ENCODE measurements at regions not wholly inside any gene's neighbourhood (a gene's known extent, or its start where the extent isn't known, plus 50 kb on each side); places are given as distances from the start of the nearest gene placed in this dataset.

DNA sequence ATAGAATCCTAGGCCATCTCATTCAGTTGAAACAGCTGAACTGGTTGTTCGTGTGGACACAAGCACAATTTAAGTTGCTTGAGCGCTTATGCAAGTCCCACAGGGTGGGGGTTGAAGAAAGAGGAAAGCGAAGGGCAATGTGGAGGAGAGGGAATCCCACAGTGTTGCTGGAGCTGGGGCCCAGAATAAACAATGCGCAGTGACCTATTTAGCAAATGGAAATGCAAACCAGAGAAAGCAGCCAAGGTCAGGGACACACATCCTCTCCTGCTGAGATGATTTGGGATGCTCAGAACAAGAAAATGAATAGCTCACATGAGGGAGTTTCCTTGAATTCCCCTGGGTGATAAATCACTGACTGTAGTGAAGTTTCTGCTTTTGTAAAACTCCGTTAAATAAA is 838.3 kb downstream of the TLE4 start:
- ChIA-PET POLR2A (no interaction called here), CTCF (ENCODE audit: low intra/inter-chr PET ratio, low total read pairs) (no interaction called here)
- no peak overlapping the region for H3K9ac ChIP-seq (ENCODE audit: insufficient read depth, low read depth, low read length)
- DNase-seq (ENCODE audit: low spot score): no peak
- in situ Hi-C loops (cut with HindIII; ENCODE audit: extremely low pct_ligation_motif_present, low pct_unique_long_range_greater_than_20kb): no loop called here
- peaks cover 85% of the 10 kb centered on the region for H3K9me3 ChIP-seq (ENCODE audit: low read length)
- H3K36me3 ChIP-seq (replicated peaks in 1 of 2; ENCODE audit: control insufficient read depth in 1 of 2, insufficient read depth in 2 of 2, low read length in 2 of 2): no peaks in the 10 kb centered on the region
- 2% methylated on average over 5 of the region's 5 CpGs for WGBS (ENCODE audit: low lambda C conversion rate)
- no peak for TF ChIP-seq GLI4 (CRISPR knock-in tag; IDR thresholded peaks at IDR 0.05; ENCODE audit: borderline replicate concordance)
- no peak for TF ChIP-seq ZFP82 (CRISPR knock-in tag; IDR thresholded peaks at IDR 0.05; ENCODE audit: borderline replicate concordance)
- TF ChIP-seq ZNF296 (CRISPR knock-in tag; conservative IDR thresholded peaks at IDR 0.05): no peak
- TF ChIP-seq SSRP1 (CRISPR knock-in tag; IDR thresholded peaks at IDR 0.05): no peak
- no peak for TF ChIP-seq ADNP (CRISPR knock-in tag; IDR thresholded peaks at IDR 0.05)
- TF ChIP-seq, protein P1, sequence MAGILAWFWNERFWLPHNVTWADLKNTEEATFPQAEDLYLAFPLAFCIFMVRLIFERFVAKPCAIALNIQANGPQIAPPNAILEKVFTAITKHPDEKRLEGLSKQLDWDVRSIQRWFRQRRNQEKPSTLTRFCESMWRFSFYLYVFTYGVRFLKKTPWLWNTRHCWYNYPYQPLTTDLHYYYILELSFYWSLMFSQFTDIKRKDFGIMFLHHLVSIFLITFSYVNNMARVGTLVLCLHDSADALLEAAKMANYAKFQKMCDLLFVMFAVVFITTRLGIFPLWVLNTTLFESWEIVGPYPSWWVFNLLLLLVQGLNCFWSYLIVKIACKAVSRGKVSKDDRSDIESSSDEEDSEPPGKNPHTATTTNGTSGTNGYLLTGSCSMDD (CRISPR knock-in tag; IDR thresholded peaks at IDR 0.05): no peak
- no peak for TF ChIP-seq MIXL1 (CRISPR knock-in tag; IDR thresholded peaks at IDR 0.05)
- TF ChIP-seq, protein P2, sequence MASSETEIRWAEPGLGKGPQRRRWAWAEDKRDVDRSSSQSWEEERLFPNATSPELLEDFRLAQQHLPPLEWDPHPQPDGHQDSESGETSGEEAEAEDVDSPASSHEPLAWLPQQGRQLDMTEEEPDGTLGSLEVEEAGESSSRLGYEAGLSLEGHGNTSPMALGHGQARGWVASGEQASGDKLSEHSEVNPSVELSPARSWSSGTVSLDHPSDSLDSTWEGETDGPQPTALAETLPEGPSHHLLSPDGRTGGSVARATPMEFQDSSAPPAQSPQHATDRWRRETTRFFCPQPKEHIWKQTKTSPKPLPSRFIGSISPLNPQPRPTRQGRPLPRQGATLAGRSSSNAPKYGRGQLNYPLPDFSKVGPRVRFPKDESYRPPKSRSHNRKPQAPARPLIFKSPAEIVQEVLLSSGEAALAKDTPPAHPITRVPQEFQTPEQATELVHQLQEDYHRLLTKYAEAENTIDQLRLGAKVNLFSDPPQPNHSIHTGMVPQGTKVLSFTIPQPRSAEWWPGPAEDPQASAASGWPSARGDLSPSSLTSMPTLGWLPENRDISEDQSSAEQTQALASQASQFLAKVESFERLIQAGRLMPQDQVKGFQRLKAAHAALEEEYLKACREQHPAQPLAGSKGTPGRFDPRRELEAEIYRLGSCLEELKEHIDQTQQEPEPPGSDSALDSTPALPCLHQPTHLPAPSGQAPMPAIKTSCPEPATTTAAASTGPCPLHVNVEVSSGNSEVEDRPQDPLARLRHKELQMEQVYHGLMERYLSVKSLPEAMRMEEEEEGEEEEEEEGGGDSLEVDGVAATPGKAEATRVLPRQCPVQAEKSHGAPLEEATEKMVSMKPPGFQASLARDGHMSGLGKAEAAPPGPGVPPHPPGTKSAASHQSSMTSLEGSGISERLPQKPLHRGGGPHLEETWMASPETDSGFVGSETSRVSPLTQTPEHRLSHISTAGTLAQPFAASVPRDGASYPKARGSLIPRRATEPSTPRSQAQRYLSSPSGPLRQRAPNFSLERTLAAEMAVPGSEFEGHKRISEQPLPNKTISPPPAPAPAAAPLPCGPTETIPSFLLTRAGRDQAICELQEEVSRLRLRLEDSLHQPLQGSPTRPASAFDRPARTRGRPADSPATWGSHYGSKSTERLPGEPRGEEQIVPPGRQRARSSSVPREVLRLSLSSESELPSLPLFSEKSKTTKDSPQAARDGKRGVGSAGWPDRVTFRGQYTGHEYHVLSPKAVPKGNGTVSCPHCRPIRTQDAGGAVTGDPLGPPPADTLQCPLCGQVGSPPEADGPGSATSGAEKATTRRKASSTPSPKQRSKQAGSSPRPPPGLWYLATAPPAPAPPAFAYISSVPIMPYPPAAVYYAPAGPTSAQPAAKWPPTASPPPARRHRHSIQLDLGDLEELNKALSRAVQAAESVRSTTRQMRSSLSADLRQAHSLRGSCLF (CRISPR knock-in tag; IDR thresholded peaks at IDR 0.05; ENCODE audit: borderline replicate concordance): no peak
- TF ChIP-seq CBFB (CRISPR knock-in tag; IDR thresholded peaks at IDR 0.05): no peak
- no peak for TF ChIP-seq ZNF558 (CRISPR knock-in tag; IDR thresholded peaks at IDR 0.05; ENCODE audit: borderline replicate concordance)
- no peak for TF ChIP-seq ZNF670 (CRISPR knock-in tag; IDR thresholded peaks at IDR 0.05; ENCODE audit: borderline replicate concordance)
- TF ChIP-seq GABPB1 (CRISPR knock-in tag; IDR thresholded peaks at IDR 0.05): no peak
- no peak overlapping the region for H3K4me2 ChIP-seq (ENCODE audit: low read depth, low read length)
- no peak overlapping the region for H3K27ac ChIP-seq (ENCODE audit: extremely low read length, insufficient read depth, low read length)
- no peak overlapping the region for H2AFZ ChIP-seq (ENCODE audit: low read length)
- H4K20me1 ChIP-seq (ENCODE audit: insufficient read depth, low read length): no peaks in the 10 kb centered on the region
- intact Hi-C loops (cut with micrococcal nuclease; ENCODE audit: unreplicated experiment): no loop called here
- no peaks in the 10 kb centered on the region for H3K4me1 ChIP-seq (ENCODE audit: insufficient read depth, low read length)
- ATAC-seq: no peak
- no peaks in the 10 kb centered on the region for H3K27me3 ChIP-seq (ENCODE audit: control insufficient read depth in 1 of 2, insufficient read depth in 2 of 2, low read length in 2 of 2)
- FAIRE-seq: no peak
- H3K4me3 ChIP-seq (replicated peaks in 1 of 3; ENCODE audit: insufficient read depth in 1 of 3, low read depth in 2 of 3, low read length in 3 of 3): no peak overlapping the region
- BruUV-seq (replicated peaks): no TSS peak
- no peaks in the 10 kb centered on the region for H3K79me2 ChIP-seq (ENCODE audit: insufficient read depth, low read length)
